ENCODE measurements at regions not wholly inside any gene's neighbourhood (a gene's known extent, or its start where the extent isn't known, plus 50 kb on each side); places are given as distances from the start of the nearest gene placed in this dataset.

DNA sequence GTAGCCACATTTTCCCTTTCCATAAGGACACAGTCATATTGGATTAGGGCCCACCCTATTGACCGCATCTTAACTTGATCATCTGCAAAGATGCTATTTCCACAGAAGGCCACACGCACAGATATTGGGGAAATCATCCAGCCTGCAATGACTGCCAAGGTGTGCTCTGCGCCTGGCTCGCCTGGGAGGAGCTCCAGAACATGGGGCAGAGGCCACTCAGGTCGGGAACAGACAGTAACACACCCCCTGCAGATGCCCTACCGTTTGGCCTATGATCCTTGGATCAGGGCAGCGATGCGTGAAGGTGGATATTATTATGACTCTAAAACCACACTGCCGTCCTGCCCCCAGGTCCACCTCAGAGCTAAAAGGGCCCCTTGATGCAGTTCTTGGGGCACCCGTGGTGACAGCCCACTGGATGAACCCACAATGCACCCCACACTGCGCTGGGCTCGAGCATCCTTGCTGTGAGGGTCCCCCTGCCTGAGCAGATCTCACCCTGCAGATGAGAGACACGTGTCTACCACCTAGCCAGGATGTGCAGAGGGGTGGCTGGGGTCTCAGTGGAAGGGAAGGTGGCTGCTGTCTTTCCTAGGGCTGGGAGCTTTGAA lies 72.9 kb upstream of the ZNF516 start:
- peaks cover 1% of the 10 kb centered on the region for H3K27me3 Mint-ChIP-seq (ENCODE audit: unreplicated experiment)
- H3K27ac Mint-ChIP-seq (ENCODE audit: unreplicated experiment): no peak overlapping the region
- peaks cover 3% of the 10 kb centered on the region for H3K9me3 Mint-ChIP-seq (ENCODE audit: unreplicated experiment)
- DNase-seq (ENCODE audit: low spot score): no peak
- H3K36me3 Mint-ChIP-seq (ENCODE audit: low read depth, unreplicated experiment): no peaks in the 10 kb centered on the region
- TF ChIP-seq, protein P1, sequence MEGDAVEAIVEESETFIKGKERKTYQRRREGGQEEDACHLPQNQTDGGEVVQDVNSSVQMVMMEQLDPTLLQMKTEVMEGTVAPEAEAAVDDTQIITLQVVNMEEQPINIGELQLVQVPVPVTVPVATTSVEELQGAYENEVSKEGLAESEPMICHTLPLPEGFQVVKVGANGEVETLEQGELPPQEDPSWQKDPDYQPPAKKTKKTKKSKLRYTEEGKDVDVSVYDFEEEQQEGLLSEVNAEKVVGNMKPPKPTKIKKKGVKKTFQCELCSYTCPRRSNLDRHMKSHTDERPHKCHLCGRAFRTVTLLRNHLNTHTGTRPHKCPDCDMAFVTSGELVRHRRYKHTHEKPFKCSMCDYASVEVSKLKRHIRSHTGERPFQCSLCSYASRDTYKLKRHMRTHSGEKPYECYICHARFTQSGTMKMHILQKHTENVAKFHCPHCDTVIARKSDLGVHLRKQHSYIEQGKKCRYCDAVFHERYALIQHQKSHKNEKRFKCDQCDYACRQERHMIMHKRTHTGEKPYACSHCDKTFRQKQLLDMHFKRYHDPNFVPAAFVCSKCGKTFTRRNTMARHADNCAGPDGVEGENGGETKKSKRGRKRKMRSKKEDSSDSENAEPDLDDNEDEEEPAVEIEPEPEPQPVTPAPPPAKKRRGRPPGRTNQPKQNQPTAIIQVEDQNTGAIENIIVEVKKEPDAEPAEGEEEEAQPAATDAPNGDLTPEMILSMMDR (IDR thresholded peaks at IDR 0.05; ENCODE audit: unreplicated experiment): no peak
- H3K4me3 Mint-ChIP-seq (ENCODE audit: unreplicated experiment): no peak overlapping the region
- H3K4me1 Mint-ChIP-seq (ENCODE audit: unreplicated experiment): peaks cover 5% of the 10 kb centered on the region

DNA sequence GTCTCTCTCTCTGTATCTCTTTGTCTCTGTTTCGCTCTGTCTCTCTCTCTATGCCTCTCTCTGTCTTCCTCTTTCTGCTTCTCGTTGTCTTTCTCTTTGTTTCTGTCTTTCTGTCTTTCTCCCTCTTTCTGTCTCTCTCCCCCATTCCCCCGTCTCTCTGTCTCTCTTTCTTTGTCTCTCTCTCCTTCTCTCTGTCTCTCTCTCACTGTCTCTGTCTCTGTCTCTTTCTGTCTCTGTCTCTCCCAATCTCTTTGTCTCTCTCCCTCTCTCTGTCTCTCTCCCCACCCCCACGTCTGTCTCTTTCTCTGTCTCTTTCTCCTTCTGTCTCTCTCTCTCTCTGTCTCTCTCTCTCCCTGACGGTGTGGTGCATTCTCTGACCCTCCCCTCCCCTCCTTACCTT lies 71.9 kb upstream of the ZNF516 start:
- peaks cover 3% of the 10 kb centered on the region for H3K9me3 Mint-ChIP-seq (ENCODE audit: unreplicated experiment)
- TF ChIP-seq, protein P1 (IDR thresholded peaks at IDR 0.05; ENCODE audit: unreplicated experiment): no peak
- no peak overlapping the region for H3K27ac Mint-ChIP-seq (ENCODE audit: unreplicated experiment)
- no peaks in the 10 kb centered on the region for H3K36me3 Mint-ChIP-seq (ENCODE audit: low read depth, unreplicated experiment)
- H3K4me1 Mint-ChIP-seq (ENCODE audit: unreplicated experiment): peaks cover 5% of the 10 kb centered on the region
- no peak for DNase-seq (ENCODE audit: low spot score)
- no peak overlapping the region for H3K4me3 Mint-ChIP-seq (ENCODE audit: unreplicated experiment)
- no peaks in the 10 kb centered on the region for H3K27me3 Mint-ChIP-seq (ENCODE audit: unreplicated experiment)

DNA sequence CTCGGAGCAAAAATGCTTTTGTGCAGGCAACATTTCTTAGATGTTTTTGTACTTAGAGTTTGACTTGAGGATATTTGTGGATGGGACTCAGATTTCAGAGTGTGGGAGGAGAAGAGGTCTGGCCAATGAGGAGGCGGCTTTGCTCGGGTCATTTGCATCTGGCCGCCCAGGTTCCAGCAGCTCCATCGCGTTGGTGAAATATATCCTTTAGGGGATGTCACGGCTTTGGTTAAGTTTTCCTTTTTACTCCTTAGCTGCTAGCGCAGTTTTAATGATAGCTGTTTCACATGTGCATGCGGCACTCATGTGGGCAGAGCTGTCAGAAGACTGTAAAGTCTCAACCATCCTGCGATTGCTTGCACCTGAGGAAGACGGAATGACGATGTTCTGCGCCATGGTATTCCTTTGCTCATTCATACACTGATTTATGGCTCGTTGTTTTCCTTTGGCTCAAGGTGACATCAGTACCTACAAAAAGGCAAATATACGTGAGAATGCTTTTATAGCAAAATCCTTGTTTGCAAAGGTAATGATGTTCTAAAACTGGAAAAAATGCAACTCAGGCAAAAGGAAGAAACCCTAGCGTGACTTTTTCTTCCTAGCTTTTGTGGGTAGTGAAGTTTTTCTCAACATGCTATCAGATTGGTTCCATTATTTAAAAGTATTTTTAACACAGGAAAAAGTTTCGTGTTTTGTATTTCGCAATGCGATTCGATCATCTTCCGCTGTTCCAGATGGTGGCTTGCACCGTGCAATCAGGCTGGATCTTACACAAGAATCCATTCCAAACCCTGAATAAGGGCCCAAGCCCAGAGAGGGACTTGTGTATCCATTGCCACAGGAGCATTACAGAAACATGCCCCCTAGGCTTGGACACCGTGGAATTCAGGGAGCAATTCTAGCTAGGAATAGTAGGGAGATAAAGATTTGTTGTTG lies 70.5 kb upstream of the ZNF516 start:
- peaks cover 5% of the 10 kb centered on the region for H3K4me1 Mint-ChIP-seq (ENCODE audit: unreplicated experiment)
- TF ChIP-seq, protein P1 (IDR thresholded peaks at IDR 0.05; ENCODE audit: unreplicated experiment): no peak
- H3K36me3 Mint-ChIP-seq (ENCODE audit: low read depth, unreplicated experiment): no peaks in the 10 kb centered on the region
- no peak overlapping the region for H3K4me3 Mint-ChIP-seq (ENCODE audit: unreplicated experiment)
- H3K27ac Mint-ChIP-seq (ENCODE audit: unreplicated experiment): no peak overlapping the region
- peaks cover 3% of the 10 kb centered on the region for H3K9me3 Mint-ChIP-seq (ENCODE audit: unreplicated experiment)
- no peaks in the 10 kb centered on the region for H3K27me3 Mint-ChIP-seq (ENCODE audit: unreplicated experiment)
- peak; percentile 45 for DNase-seq (ENCODE audit: low spot score)

DNA sequence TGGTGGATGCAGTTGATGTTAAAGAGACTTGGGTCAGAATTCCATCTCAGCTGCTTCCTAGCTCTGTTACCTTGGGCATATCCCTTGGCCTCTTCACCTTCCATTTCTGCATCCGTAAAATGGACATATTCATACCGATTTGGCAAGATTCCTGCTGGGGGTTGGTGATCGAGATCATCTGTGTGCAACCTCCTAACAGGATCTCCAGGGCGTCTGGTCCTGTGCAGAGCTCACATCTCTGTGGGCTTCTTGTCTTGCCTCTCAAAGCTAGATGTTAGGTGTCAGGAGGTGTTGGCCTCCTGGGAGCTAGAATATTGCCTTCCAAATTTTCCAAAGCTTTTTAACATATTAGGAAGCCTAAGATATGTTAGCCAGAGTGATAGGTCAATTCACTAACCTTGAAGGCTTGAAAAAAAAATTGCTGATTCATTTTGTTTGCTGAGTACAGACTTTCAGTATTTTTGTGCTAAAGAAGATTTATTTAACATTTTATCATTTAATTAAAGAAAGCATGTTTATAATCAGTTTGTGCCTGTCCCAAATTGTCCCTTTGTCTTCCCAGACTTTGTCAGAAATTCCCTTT lies 69.7 kb upstream of the ZNF516 start:
- TF ChIP-seq, protein P1 (IDR thresholded peaks at IDR 0.05; ENCODE audit: unreplicated experiment): no peak
- Mint-ChIP-seq H3K36me3 (ENCODE audit: low read depth, unreplicated experiment) (no peaks in the 10 kb centered on the region), H3K27me3 (ENCODE audit: unreplicated experiment) (no peaks in the 10 kb centered on the region), H3K4me3 (ENCODE audit: unreplicated experiment) (no peak overlapping the region), H3K4me1 (ENCODE audit: unreplicated experiment) (peaks cover 5% of the 10 kb centered on the region), H3K27ac (ENCODE audit: unreplicated experiment) (no peak overlapping the region), H3K9me3 (ENCODE audit: unreplicated experiment) (peaks cover 3% of the 10 kb centered on the region)
- no peak for DNase-seq (ENCODE audit: low spot score)

All from endothelial cell (in vitro differentiated cells).